OCI-LY3 (cell line): ENCODE measurements at regions not wholly inside any gene's neighbourhood (a gene's known extent, or its start where the extent isn't known, plus 50 kb on each side); places are given as distances from the start of the nearest gene placed in this dataset.

Experiments
- CTCF ChIP-seq: fragments of 200-600, 300-600 bp; sonication (generic); IDR thresholded peaks from 2 replicates; pipeline ENCODE4 v1.5.1; 2014; ENCODE audit warnings: antibody characterized with exemption, low read length, low read depth
- EZH2phosphoT487 ChIP-seq: fragments of 200-600 bp; shearing (Covaris generic); IDR thresholded peaks from 2 replicates; pipeline ENCODE4 v1.6.1; 2018; ENCODE audit warnings: antibody characterized with exemption, mixed run types, low read depth

- TF ChIP-seq CTCF: no peak
- TF ChIP-seq EZH2phosphoT487: no peak
These were observed 84.0 kb upstream of the ACSL3 start for GRCh38 chr2:222776792-222777191.
